CD4-positive, alpha-beta T cell (primary cell): ENCODE measurements at regions not wholly inside any gene's neighbourhood (a gene's known extent, or its start where the extent isn't known, plus 50 kb on each side); places are given as distances from the start of the nearest gene placed in this dataset.

Experiments used
- ATAC-seq: fragments of 200-7000 bp; cut with Tn5 transposase; one replicate; pipeline ENCODE4 v1.10.0; 2022; ENCODE audit warnings: mild to moderate bottlenecking; ENCODE audit not compliant: poor library complexity
- CTCF ChIA-PET: fragments of 350-600 bp; sonication (Branson Sonifier 250); formaldehyde crosslinking; loops from one replicate; lab custom pipeline; 2021; ENCODE audit warnings: antibody characterized with exemption, inconsistent platforms; lab: Charles Lee
- POLR2A ChIA-PET: fragments of 350-600 bp; sonication (Branson Sonifier 250); formaldehyde crosslinking; loops from one replicate; lab custom pipeline; 2021; ENCODE audit warnings: antibody characterized with exemption, inconsistent platforms; lab: Charles Lee
- DNase-seq, 14 experiments: peaks; one replicate each; pipeline ENCODE4 v3.0.0-alpha.2; 2013 to 2020; ENCODE audit warnings: mixed read lengths in 2 of 14
- H3K27ac ChIP-seq, 2 donors: one replicate each; pipeline versions ENCODE4 v1.5.1 to v1.7.0; 2013; ENCODE audit warnings: low read length in 2 of 2, low read depth in 1 of 2, mild to moderate bottlenecking in 1 of 2
- H3K27me3 ChIP-seq, 2 experiments: 1 replicate in 1 of 2; 2 replicates in 1 of 2; pipeline versions ENCODE4 v1.6.1 to v1.7.0; 2013; ENCODE audit warnings: low read length in 2 of 2, control low read depth in 1 of 2, mild to moderate bottlenecking in 1 of 2, moderate library complexity in 1 of 2; ENCODE audit not compliant: insufficient read depth in 2 of 2, control insufficient read depth in 1 of 2
- H3K36me3 ChIP-seq: one replicate; pipeline ENCODE4 v1.6.1; 2013; ENCODE audit warnings: low read length, control low read depth; ENCODE audit not compliant: insufficient read depth
- H3K4me1 ChIP-seq: one replicate; pipeline ENCODE4 v1.6.1; 2013; ENCODE audit warnings: low read length, control low read depth; ENCODE audit not compliant: insufficient read depth
- H3K4me3 ChIP-seq: one replicate; pipeline ENCODE4 v1.5.1; 2013; ENCODE audit warnings: mild to moderate bottlenecking, low read length, moderate library complexity
- H3K9me3 ChIP-seq, 2 experiments: 1 replicate in 1 of 2; 2 replicates in 1 of 2; pipeline versions ENCODE4 v1.6.1 to v1.7.0; 2013; ENCODE audit warnings: low read length in 2 of 2, mild to moderate bottlenecking in 2 of 2, control low read depth in 1 of 2, moderate library complexity in 1 of 2; ENCODE audit not compliant: control insufficient read depth in 1 of 2, insufficient read depth in 1 of 2
- H3K27ac Mint-ChIP-seq: one replicate; pipeline ENCODE4 v1.8.0; 2020; ENCODE audit warnings: mixed read lengths
- H3K27me3 Mint-ChIP-seq: one replicate; pipeline ENCODE4 v1.8.0; 2021; ENCODE audit warnings: mixed read lengths
- H3K36me3 Mint-ChIP-seq: one replicate; pipeline ENCODE4 v1.8.0; 2021; ENCODE audit warnings: low read depth, mixed read lengths
- H3K4me1 Mint-ChIP-seq: one replicate; pipeline ENCODE4 v1.8.0; 2021; ENCODE audit warnings: low read depth, mixed read lengths
- H3K4me3 Mint-ChIP-seq: one replicate; pipeline ENCODE4 v1.8.0; 2020; ENCODE audit warnings: mild to moderate bottlenecking, mixed read lengths
- H3K9me3 Mint-ChIP-seq: one replicate; pipeline ENCODE4 v1.8.0; 2020; ENCODE audit warnings: mixed read lengths
- CTCF ChIP-seq: fragments of 200-600 bp; IDR thresholded peaks from one replicate; pipeline ENCODE4 v1.8.0; 2022; ENCODE audit warnings: antibody characterized with exemption, mild to moderate bottlenecking
- intact Hi-C, 2 experiments: fragments of 100-400 bp; cut with DNase I in 1 of 2; cut with micrococcal nuclease in 1 of 2; formaldehyde crosslinking; loops; one replicate each; pipeline versions ENCODE4 v1.15.1 to v1.9.0; 2023 to 2025; cut with DNase I, micrococcal nuclease

- CTCF ChIA-PET: no interaction called here
These were observed 139.1 kb upstream of the ZC3H11B start for GRCh38 chr1:219751870-219752507.

GRCh38 chr1:219749370-219749769 is 136.5 kb upstream of the ZC3H11B start:
- H3K27me3 ChIP-seq: no peaks in the 10 kb centered on the region
- H3K27ac Mint-ChIP-seq: no peak overlapping the region
- DNase-seq: no peak
- no peak for ATAC-seq
- POLR2A ChIA-PET: no interaction called here
- H3K9me3 ChIP-seq: peaks cover 0 to 9% of the 10 kb centered on the region in 2 experiments
- H3K4me3 ChIP-seq: no peak overlapping the region
- intact Hi-C loops: no loop called here
- no peaks in the 10 kb centered on the region for H3K4me1 Mint-ChIP-seq
- H3K36me3 ChIP-seq: no peaks in the 10 kb centered on the region
- TF ChIP-seq CTCF: no peak
- H3K36me3 Mint-ChIP-seq: no peaks in the 10 kb centered on the region
- H3K9me3 Mint-ChIP-seq: no peaks in the 10 kb centered on the region
- H3K4me1 ChIP-seq: no peaks in the 10 kb centered on the region
- CTCF ChIA-PET: no interaction called here
- H3K4me3 Mint-ChIP-seq: no peak overlapping the region
- H3K27me3 Mint-ChIP-seq: no peaks in the 10 kb centered on the region
- H3K27ac ChIP-seq: no peak overlapping the region

More at GRCh38 chr1:219751870-219752507, 139.1 kb upstream of the ZC3H11B start:
- no peak overlapping the region for H3K27ac ChIP-seq
- DNase-seq (no peak), ATAC-seq (no peak)
- Mint-ChIP-seq H3K27me3 (no peaks in the 10 kb centered on the region), H3K4me1 (no peaks in the 10 kb centered on the region), H3K27ac (no peak overlapping the region), H3K9me3 (no peaks in the 10 kb centered on the region), H3K36me3 (no peaks in the 10 kb centered on the region), H3K4me3 (no peak overlapping the region)
- H3K4me3 ChIP-seq: no peak overlapping the region
- POLR2A ChIA-PET: no interaction called here
- H3K36me3 ChIP-seq: no peaks in the 10 kb centered on the region
- H3K4me1 ChIP-seq: no peaks in the 10 kb centered on the region
- no peaks in the 10 kb centered on the region for H3K27me3 ChIP-seq
- no peak for TF ChIP-seq CTCF
- intact Hi-C loops: no loop called here
- peaks cover 0 to 15% of the 10 kb centered on the region in 2 experiments for H3K9me3 ChIP-seq

DNA sequence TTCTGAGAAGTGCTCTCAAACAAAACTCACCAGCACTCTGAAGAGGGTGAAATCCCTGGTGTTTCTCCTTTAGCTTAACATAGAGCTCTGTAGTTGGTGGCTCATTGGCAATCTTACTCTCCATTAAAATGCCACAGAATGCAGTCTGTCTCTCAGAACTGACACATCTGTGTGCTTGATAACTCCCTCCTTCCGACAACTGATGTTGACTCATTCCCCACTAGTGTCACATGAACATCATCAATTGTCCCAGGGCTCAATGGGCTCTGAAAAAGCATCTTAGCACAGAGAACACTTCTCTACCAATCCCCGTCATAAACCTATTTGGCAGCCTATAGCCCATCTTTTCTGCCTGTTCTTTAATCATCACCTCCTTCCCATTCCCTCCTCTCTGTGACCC is 133.2 kb upstream of the ZC3H11B start:
- H3K27me3 ChIP-seq: no peaks in the 10 kb centered on the region
- no peaks in the 10 kb centered on the region for H3K36me3 ChIP-seq
- peaks cover 2% of the 10 kb centered on the region for H3K9me3 Mint-ChIP-seq
- no peaks in the 10 kb centered on the region for H3K36me3 Mint-ChIP-seq
- no peak overlapping the region for H3K4me3 ChIP-seq
- TF ChIP-seq CTCF: no peak
- no peaks in the 10 kb centered on the region for H3K27me3 Mint-ChIP-seq
- H3K4me1 ChIP-seq: no peaks in the 10 kb centered on the region
- ATAC-seq (no peak), DNase-seq (no peak)
- H3K4me3 Mint-ChIP-seq: no peak overlapping the region
- ChIA-PET CTCF (no interaction called here), POLR2A (no interaction called here)
- peaks cover 0 to 4% of the 10 kb centered on the region in 2 experiments for H3K9me3 ChIP-seq
- no peaks in the 10 kb centered on the region for H3K4me1 Mint-ChIP-seq
- H3K27ac ChIP-seq: no peak overlapping the region
- intact Hi-C loops: no loop called here
- no peak overlapping the region for H3K27ac Mint-ChIP-seq
